ENCODE measurements at regions not wholly inside any gene's neighbourhood (a gene's known extent, or its start where the extent isn't known, plus 50 kb on each side); places are given as distances from the start of the nearest gene placed in this dataset.

- no peak for DNase-seq (ENCODE audit: low spot score)
Measured at GRCh38 chr11:26244207-26244606, 87.7 kb upstream of the ANO3 start.

GRCh38 chr11:26245046-26245445, 86.9 kb upstream of the ANO3 start:
- DNase-seq (ENCODE audit: low spot score) = no peak

DNA sequence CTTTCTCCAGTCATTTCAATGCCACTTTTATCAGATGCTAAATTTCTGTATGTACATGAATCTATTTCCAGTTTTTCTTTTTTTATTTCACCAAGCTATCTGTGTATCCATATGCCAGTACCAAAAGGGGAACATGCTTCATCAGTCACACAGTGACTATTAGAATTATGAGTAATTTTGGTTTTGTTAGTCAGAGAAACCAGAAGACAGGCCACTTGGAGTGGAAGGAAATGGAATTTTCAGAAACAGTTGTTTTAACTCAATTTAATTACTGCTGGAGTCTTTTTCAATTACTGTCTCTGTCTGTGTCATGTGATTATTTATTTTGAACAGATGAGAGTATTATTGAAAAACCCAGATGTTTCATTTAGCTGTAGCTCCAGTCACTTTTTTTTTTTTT, 84.6 kb upstream of the ANO3 start:
- DNase-seq (ENCODE audit: low spot score) = no peak

GRCh38 chr11:26248661-26249060, 83.3 kb upstream of the ANO3 start:
- no peak for DNase-seq (ENCODE audit: low spot score)

DNA sequence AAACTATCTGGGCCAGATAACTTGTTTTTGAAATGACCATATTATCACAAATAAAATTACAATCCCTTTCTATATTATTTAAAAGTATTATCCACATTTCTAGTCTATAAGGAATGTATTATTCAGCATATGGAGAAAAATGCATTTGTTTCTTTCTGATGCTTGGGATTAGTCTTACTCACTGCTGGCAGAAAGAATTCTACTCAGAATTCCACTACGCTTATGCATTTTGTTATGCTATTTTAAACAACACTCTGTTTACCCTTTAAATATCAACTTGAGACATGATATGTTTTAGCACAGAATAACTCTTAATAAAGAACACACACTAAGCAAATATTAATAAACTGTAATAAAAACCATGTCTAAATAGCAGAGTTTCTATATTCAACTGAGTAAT, 77.6 kb upstream of the ANO3 start:
- no peak for DNase-seq (ENCODE audit: low spot score)

GRCh38 chr11:26263769-26264168, 68.2 kb upstream of the ANO3 start:
- DNase-seq (ENCODE audit: low spot score) = no peak

DNA sequence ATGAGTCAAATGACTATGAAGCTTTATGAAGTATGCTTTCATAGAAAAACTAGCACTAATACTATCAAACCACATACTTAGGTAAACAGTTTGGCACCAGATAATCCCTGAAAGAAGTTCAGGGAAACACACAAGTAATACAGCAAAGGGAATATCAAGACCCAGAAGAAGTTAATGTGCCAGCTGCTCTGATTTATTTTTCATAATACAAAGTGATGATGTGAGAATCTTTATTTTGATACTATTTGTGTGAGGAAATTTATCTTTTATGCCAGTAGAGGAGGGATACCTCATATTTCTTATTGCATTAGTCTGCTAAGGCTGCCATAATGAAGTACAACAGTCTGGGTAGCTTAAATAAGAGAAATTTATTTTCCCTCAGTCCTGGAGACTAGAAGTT, 67.7 kb upstream of the ANO3 start:
- DNase-seq (ENCODE audit: low spot score) = no peak

DNA sequence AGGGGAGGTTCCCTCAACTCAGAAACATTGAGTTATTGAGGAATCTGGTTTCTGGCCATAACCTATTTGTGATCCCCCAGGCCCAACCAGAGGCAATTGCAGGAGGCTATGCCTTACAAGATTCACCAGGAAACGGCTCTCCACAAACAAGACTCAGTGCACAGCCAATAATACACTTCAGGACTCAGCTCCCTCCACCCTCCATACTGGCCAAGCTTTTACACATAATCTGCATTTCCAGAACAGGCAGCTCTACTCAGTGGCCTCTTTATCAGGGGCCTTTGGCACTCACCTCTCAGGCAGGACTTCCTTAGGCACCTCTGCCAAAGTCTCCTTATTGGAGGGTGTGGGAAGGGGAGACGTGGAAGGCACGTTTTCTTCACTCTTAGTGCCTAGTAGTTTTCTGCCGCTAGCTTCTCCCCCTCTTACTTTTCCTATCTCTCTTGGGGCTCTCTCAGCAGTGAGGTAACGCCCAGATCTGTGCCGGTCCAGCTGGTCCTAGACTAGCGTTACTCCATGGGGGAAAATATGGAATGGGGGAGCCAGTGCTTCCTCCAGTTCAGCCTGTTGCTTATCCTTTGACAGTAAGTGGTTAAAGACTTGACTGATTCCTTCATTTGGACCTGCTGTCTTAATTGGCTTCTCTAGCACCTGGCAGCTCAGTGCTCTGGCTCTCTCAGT, 62.8 kb upstream of the ANO3 start:
- DNase-seq (ENCODE audit: low spot score) = no peak

DNA sequence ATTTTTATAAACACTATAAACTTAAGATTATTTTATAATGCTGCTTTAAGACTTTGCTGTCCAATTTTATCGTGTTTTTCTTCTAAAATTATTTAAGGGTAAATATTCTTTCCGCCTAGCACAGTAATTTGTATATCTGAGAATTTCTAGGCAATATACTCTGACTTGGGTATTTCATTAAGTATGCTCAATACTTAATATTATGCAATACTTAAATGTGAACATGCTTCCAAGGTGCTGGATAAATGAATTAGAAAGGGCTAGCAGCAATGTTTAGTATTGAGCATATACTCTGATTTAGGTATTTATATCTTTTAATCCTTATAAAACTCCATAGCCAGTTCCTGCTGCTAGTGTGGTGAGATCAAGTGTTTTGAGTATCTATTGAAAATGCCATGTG, 60.3 kb upstream of the ANO3 start:
- no peak for DNase-seq (ENCODE audit: low spot score)

GRCh38 chr11:26276798-26277424, 55.0 kb upstream of the ANO3 start:
- DNase-seq (ENCODE audit: low spot score) = peak; percentile 42

DNA sequence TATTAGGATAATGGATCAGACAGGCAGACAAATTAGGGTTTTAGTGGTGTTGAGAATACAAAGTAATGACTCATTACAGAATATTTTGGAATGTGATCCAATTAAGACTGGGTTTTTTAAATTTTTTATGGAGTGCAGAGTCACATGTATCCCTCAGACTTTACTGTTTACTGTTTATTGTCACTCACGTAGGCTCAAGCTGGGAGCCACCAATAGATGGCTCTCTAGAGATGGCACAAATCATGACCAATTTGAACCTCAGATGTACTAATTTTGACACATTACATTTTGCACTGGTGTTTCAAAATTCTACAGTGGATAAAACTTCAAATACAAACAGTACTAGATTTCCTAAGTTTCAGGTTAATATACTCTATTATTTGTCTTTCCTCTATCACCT, 53.6 kb upstream of the ANO3 start:
- DNase-seq (ENCODE audit: low spot score) = no peak
